Stomach (tissue), 8 donors: ENCODE measurements at regions not wholly inside any gene's neighbourhood (a gene's known extent, or its start where the extent isn't known, plus 50 kb on each side); places are given as distances from the start of the nearest gene placed in this dataset.

Experiments
- DNase-seq, 2 donors: peaks; one replicate each; pipeline versions ENCODE4 v3.0.0 to v3.0.0-alpha.2; 2013 to 2019
- H3K27ac ChIP-seq, 5 donors: fragments of 200-600 bp in 4 of 5; sonication (generic) in 4 of 5; one replicate each; pipeline ENCODE4 v1.5.1; 2013 to 2019; ENCODE audit warnings: mild to moderate bottlenecking in 1 of 5, moderate library complexity in 1 of 5
- H3K27me3 ChIP-seq, 3 donors: fragments of 200-600 bp; sonication (generic); one replicate each; pipeline ENCODE4 v1.5.1; 2017 to 2019; ENCODE audit warnings: mixed run types in 1 of 3
- H3K36me3 ChIP-seq, 4 donors: fragments of 200-600 bp; sonication (generic); 1 replicate in 3 of 4; 2 replicates in 1 of 4; pipeline ENCODE4 v1.5.1; 2016 to 2019
- H3K4me1 ChIP-seq, 4 donors: fragments of 200-600 bp; sonication (generic); one replicate each; pipeline ENCODE4 v1.5.1; 2016 to 2019
- H3K4me3 ChIP-seq, 4 donors: fragments of 200-600 bp; sonication (generic) in 3 of 4; one replicate each; pipeline ENCODE4 v1.5.1; 2016 to 2019; ENCODE audit warnings: mild to moderate bottlenecking in 1 of 4
- H3K9me3 ChIP-seq, 4 donors: fragments of 200-600 bp; sonication (generic); one replicate each; pipeline ENCODE4 v1.5.1; 2016 to 2019
- CTCF ChIP-seq, 7 experiments: fragments of 450-650 bp in 4 of 7; fragments of 200-600 bp in 3 of 7; sonication (generic) in 3 of 7; IDR thresholded peaks; one replicate each; pipeline ENCODE4 v1.5.1; 2016 to 2019; ENCODE audit warnings: antibody characterized with exemption in 7 of 7, control low read depth in 2 of 7, mild to moderate bottlenecking in 1 of 7
- EP300 ChIP-seq: sonication (generic); formaldehyde crosslinking; IDR thresholded peaks from one replicate; pipeline ENCODE4 v1.6.1; 2017; ENCODE audit warnings: antibody characterized with exemption
- POLR2A ChIP-seq, 4 donors: fragments of 450-650 bp; IDR thresholded peaks; one replicate each; pipeline ENCODE4 v1.6.1; 2016; ENCODE audit warnings: antibody characterized with exemption in 4 of 4, control low read depth in 2 of 4, mild to moderate bottlenecking in 1 of 4, moderate library complexity in 1 of 4
- POLR2AphosphoS5 ChIP-seq, 3 donors: sonication (generic); formaldehyde crosslinking; IDR thresholded peaks; one replicate each; pipeline ENCODE4 v1.6.1; 2016; ENCODE audit warnings: antibody characterized with exemption in 3 of 3
- WGBS, 5 donors: extraction: QIAGEN DNeasy Blood & Tissue Kit in 3 of 5; methylation state at CpG; one replicate each; pipeline versions ENCODE4 v1.1.5 to v1.1.7; 2013 to 2018; 5-methylcytosine and 5-hydroxymethylcytosine counted together
- intact Hi-C: fragments of 100-400 bp; cut with DNase I; formaldehyde crosslinking; loops from one replicate; pipeline ENCODE4 v1.15.1; 2023; ENCODE audit warnings: low total_unique reads
- donor health status: healthy with polysubstance abuse.
- donor health status: Bipolar disorder and iron deficiency.
- donor health status: healthy.

DNA sequence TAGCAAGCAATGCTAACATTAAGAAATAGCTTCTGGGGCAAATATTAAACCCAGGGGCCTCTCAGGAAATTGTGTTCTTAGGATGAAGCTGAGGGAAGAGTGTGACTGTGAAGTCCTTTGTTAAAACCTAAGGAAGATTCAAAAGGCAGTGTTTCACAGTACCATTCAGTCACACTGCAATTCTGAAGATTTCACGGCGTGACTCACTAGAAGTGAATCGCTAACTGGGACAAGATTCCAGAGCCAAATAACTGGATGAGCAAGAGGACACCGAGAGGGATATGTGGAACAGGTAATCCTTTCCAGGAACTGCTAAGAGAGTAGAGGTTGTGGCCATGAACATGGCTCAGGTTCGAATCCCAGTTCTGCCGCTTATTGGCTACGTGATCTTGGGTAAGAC, 61.8 kb upstream of the SMAD3 start:
- Histone ChIP-seq H3K9me3 (no peaks in the 10 kb centered on the region), H3K27me3 (no peaks in the 10 kb centered on the region), H3K27ac (no peak overlapping the region), H3K4me1 (no peaks in the 10 kb centered on the region), H3K4me3 (no peak overlapping the region), H3K36me3 (no peaks in the 10 kb centered on the region)
- TF ChIP-seq POLR2AphosphoS5 (IDR thresholded peaks at IDR 0.05) (no peak), EP300 (no peak), POLR2A (IDR thresholded peaks at IDR 0.05) (no peak), CTCF (IDR thresholded peaks at IDR 0.05) (no peak)
- intact Hi-C loops: no loop called here
- DNase-seq: no peak
- 93 to 95% (median 94%) methylated on average over 7 of the region's 7 CpGs for WGBS, 5 donors

DNA sequence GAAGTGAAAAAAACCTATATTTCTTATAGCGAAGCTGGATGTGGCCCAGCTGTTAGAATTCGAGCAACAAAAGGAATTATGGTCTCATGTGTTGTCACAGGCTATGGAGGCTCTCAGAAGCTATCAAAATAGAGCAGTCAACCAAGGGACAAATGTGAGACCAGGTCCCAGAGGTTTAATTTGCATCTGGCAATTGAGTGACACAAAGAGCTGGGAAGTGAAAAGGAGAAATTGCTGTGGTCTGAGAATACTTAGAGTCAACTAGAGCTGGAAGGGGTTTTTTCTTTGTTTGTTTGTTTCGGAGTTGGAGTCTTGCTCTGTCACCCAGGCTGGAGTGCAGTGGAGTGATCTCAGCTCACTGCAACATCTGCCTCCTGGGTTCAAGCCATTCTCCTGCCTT, 61.3 kb upstream of the SMAD3 start:
- Histone ChIP-seq H3K4me3 (no peak overlapping the region), H3K4me1 (no peaks in the 10 kb centered on the region), H3K27me3 (no peaks in the 10 kb centered on the region), H3K36me3 (no peaks in the 10 kb centered on the region), H3K27ac (no peak overlapping the region), H3K9me3 (no peaks in the 10 kb centered on the region)
- TF ChIP-seq POLR2A (IDR thresholded peaks at IDR 0.05) (no peak), CTCF (IDR thresholded peaks at IDR 0.05) (no peak), EP300 (no peak), POLR2AphosphoS5 (IDR thresholded peaks at IDR 0.05) (no peak)
- intact Hi-C loops: no loop called here
- WGBS, 5 donors: 83 to 91% (median 88%) methylated on average over 3 of the region's 3 CpGs
- no peak for DNase-seq

GRCh38 chr15:67005294-67005996, 60.0 kb upstream of the SMAD3 start:
- TF ChIP-seq EP300: no peak
- WGBS, 5 donors: 84 to 93% (median 87%) methylated on average over 10 of the region's 10 CpGs

GRCh38 chr15:67006083-67007065, 59.0 kb upstream of the SMAD3 start:
- H3K36me3 ChIP-seq: no peaks in the 10 kb centered on the region
- H3K4me1 ChIP-seq: peaks cover 0 to 4% (median 0%) of the 10 kb centered on the region in 4 donors
- WGBS, 5 donors: 80 to 94% (median 88%) methylated on average over 10 of the region's 10 CpGs
- no peak for TF ChIP-seq POLR2AphosphoS5 (IDR thresholded peaks at IDR 0.05)
- no peak for TF ChIP-seq EP300
- TF ChIP-seq CTCF (IDR thresholded peaks at IDR 0.05): no peak
- no peak for TF ChIP-seq POLR2A (IDR thresholded peaks at IDR 0.05)
- no peak overlapping the region for H3K4me3 ChIP-seq
- H3K27me3 ChIP-seq: no peaks in the 10 kb centered on the region
- no peaks in the 10 kb centered on the region for H3K9me3 ChIP-seq
- DNase-seq: no peak
- intact Hi-C loops: no loop called here
- H3K27ac ChIP-seq: no peak overlapping the region

More at GRCh38 chr15:67005294-67005996, 60.0 kb upstream of the SMAD3 start:
- Histone ChIP-seq H3K27ac (no peak overlapping the region), H3K4me1 (peaks cover 0 to 4% (median 0%) of the 10 kb centered on the region in 4 donors), H3K9me3 (no peaks in the 10 kb centered on the region), H3K36me3 (no peaks in the 10 kb centered on the region), H3K27me3 (no peaks in the 10 kb centered on the region), H3K4me3 (no peak overlapping the region)
- intact Hi-C loops: no loop called here
- DNase-seq: no peak
